ENCODE measurements at regions not wholly inside any gene's neighbourhood (a gene's known extent, or its start where the extent isn't known, plus 50 kb on each side); places are given as distances from the start of the nearest gene placed in this dataset.

GRCh38 chr5:29389993-29390392 lies 1803.5 kb upstream of the CDH6 start:
- DNase-seq (ENCODE audit: low read depth in 3 of 3, low spot score in 2 of 3): no peak

GRCh38 chr5:29387384-29387783 lies 1806.1 kb upstream of the CDH6 start:
- no peak for DNase-seq (ENCODE audit: low read depth in 3 of 3, low spot score in 2 of 3)

GRCh38 chr5:29382780-29383179 lies 1810.7 kb upstream of the CDH6 start:
- no peak for DNase-seq (ENCODE audit: low read depth in 3 of 3, low spot score in 2 of 3)

- no peak for DNase-seq (ENCODE audit: low read depth in 3 of 3, low spot score in 2 of 3)
Observed at GRCh38 chr5:29380029-29380428, 1813.5 kb upstream of the CDH6 start.

GRCh38 chr5:29379619-29380018 lies 1813.9 kb upstream of the CDH6 start:
- DNase-seq (ENCODE audit: low read depth in 3 of 3, low spot score in 2 of 3): no peak

- no peak for DNase-seq (ENCODE audit: low read depth in 3 of 3, low spot score in 2 of 3)
Observed at GRCh38 chr5:29378104-29378503, 1815.4 kb upstream of the CDH6 start.

- no peak for DNase-seq (ENCODE audit: low read depth in 3 of 3, low spot score in 2 of 3)
Observed at GRCh38 chr5:29370248-29370647, 1823.2 kb upstream of the CDH6 start.

- no peak for DNase-seq (ENCODE audit: low read depth in 3 of 3, low spot score in 2 of 3)
Observed at GRCh38 chr5:29367176-29367833, 1826.2 kb upstream of the CDH6 start.

- no peak for DNase-seq (ENCODE audit: low read depth in 3 of 3, low spot score in 2 of 3)
Observed at GRCh38 chr5:29351170-29351569, 1842.3 kb upstream of the CDH6 start.

GRCh38 chr5:29337030-29337429 lies 1856.5 kb upstream of the CDH6 start:
- DNase-seq (ENCODE audit: low read depth in 3 of 3, low spot score in 2 of 3): no peak

- no peak for DNase-seq (ENCODE audit: low read depth in 3 of 3, low spot score in 2 of 3)
Observed at GRCh38 chr5:29321591-29321990, 1871.9 kb upstream of the CDH6 start.

GRCh38 chr5:29309359-29309758 lies 1884.1 kb upstream of the CDH6 start:
- no peak for DNase-seq (ENCODE audit: low read depth in 3 of 3, low spot score in 2 of 3)

GRCh38 chr5:29307478-29307877 lies 1886.0 kb upstream of the CDH6 start:
- DNase-seq (ENCODE audit: low read depth in 3 of 3, low spot score in 2 of 3): no peak

GRCh38 chr5:29304545-29304944 lies 1888.9 kb upstream of the CDH6 start:
- DNase-seq (ENCODE audit: low read depth in 3 of 3, low spot score in 2 of 3): no peak

GRCh38 chr5:29296548-29296947 lies 1896.9 kb upstream of the CDH6 start:
- no peak for DNase-seq (ENCODE audit: low read depth in 3 of 3, low spot score in 2 of 3)

GRCh38 chr5:29277642-29278041 lies 1915.8 kb upstream of the CDH6 start:
- peak in 1 of 3 donors; percentile 4 for DNase-seq (ENCODE audit: low read depth in 3 of 3, low spot score in 2 of 3)

GRCh38 chr5:29276371-29276770 lies 1917.1 kb upstream of the CDH6 start:
- no peak for DNase-seq (ENCODE audit: low read depth in 3 of 3, low spot score in 2 of 3)

- DNase-seq (ENCODE audit: low read depth in 3 of 3, low spot score in 2 of 3): no peak
Observed at GRCh38 chr5:29263915-29264351, 1929.6 kb upstream of the CDH6 start.

- DNase-seq (ENCODE audit: low read depth in 3 of 3, low spot score in 2 of 3): no peak
Observed at GRCh38 chr5:29262339-29263123, 1931.0 kb upstream of the CDH6 start.

GRCh38 chr5:29261213-29261612 lies 1932.3 kb upstream of the CDH6 start:
- no peak for DNase-seq (ENCODE audit: low read depth in 3 of 3, low spot score in 2 of 3)

- DNase-seq (ENCODE audit: low read depth in 3 of 3, low spot score in 2 of 3): no peak
Observed at GRCh38 chr5:29252390-29252789, 1941.1 kb upstream of the CDH6 start.

- no peak for DNase-seq (ENCODE audit: low read depth in 3 of 3, low spot score in 2 of 3)
Observed at GRCh38 chr5:29247346-29248028, 1946.0 kb upstream of the CDH6 start.
